ENCODE measurements at regions not wholly inside any gene's neighbourhood (a gene's known extent, or its start where the extent isn't known, plus 50 kb on each side); places are given as distances from the start of the nearest gene placed in this dataset.

DNA sequence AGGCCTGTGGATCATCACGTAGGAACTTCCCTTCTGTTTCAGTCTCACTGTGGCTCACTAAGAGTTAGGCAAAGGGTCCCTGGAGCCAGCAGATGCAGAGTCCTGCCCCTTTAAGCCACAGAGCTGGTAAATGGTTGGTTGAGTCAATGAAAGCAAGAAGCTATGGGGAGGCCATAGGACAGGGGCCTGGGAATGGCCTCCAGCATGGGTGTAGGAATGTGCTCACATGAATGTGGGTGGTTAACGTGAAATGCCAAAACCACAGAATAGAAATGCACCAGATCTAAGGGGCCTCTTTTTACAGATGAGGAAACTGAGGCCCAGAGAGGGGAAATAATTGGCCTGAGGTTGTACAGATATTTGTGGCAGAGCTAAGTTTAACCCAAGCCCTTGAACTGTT is 150.3 kb downstream of the TLE3 start:
- TF ChIP-seq GATA2 (IDR thresholded peaks at IDR 0.05; ENCODE audit: low read depth, low read length) (no peak), GATA3 (IDR thresholded peaks at IDR 0.05; ENCODE audit: low read depth, low read length) (no peak)
